HepG2 (cell line): ENCODE measurements at regions not wholly inside any gene's neighbourhood (a gene's known extent, or its start where the extent isn't known, plus 50 kb on each side); places are given as distances from the start of the nearest gene placed in this dataset.

ENCODE experiments used
- ARNT2 ChIP-seq: sonication (generic); formaldehyde crosslinking; IDR thresholded peaks from 2 replicates; pipeline ENCODE4 v1.8.0; 2022; ENCODE audit warnings: mild to moderate bottlenecking, low read depth, missing genetic modification reagents, moderate library complexity
- ZHX2 ChIP-seq, 2 experiments: sonication (generic) in 1 of 2; formaldehyde crosslinking in 1 of 2; IDR thresholded peaks; 2 replicates each; pipeline versions ENCODE4 v1.6.1 to v1.9.0; 2014 to 2022; ENCODE audit warnings: antibody characterized with exemption in 1 of 2, borderline replicate concordance in 1 of 2, inconsistent platforms in 1 of 2, low read depth in 1 of 2, missing genetic modification reagents in 1 of 2
- ZMAT3 ChIP-seq: sonication (generic); formaldehyde crosslinking; conservative IDR thresholded peaks from 2 replicates; pipeline ENCODE4 v1.7.0; 2021; ENCODE audit warnings: missing genetic modification reagents
- ZNF263 ChIP-seq: sonication (generic); formaldehyde crosslinking; IDR thresholded peaks from 2 replicates; pipeline ENCODE4 v1.4.0; 2020; ENCODE audit warnings: missing genetic modification reagents
- ZNF761 ChIP-seq: sonication (generic); formaldehyde crosslinking; conservative IDR thresholded peaks from 2 replicates; pipeline ENCODE4 v1.4.0; 2020; ENCODE audit warnings: mild to moderate bottlenecking, missing genetic modification reagents
- TF ChIP-seq, protein P1 (sequence below): IDR thresholded peaks from 2 replicates; pipeline ENCODE4 v1.6.1; 2016; ENCODE audit warnings: low read depth

- TF ChIP-seq ZNF761 (CRISPR knock-in tag) = no peak
- no peak for TF ChIP-seq ZMAT3 (CRISPR knock-in tag)
- no peak for TF ChIP-seq ZNF263 (CRISPR knock-in tag)
- no peak for TF ChIP-seq ARNT2 (CRISPR knock-in tag)
- TF ChIP-seq, protein P1, sequence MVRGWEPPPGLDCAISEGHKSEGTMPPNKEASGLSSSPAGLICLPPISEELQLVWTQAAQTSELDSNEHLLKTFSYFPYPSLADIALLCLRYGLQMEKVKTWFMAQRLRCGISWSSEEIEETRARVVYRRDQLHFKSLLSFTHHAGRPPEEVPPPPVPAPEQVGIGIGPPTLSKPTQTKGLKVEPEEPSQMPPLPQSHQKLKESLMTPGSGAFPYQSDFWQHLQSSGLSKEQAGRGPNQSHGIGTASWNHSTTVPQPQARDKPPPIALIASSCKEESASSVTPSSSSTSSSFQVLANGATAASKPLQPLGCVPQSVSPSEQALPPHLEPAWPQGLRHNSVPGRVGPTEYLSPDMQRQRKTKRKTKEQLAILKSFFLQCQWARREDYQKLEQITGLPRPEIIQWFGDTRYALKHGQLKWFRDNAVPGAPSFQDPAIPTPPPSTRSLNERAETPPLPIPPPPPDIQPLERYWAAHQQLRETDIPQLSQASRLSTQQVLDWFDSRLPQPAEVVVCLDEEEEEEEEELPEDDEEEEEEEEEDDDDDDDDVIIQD (CRISPR knock-in tag) = no peak
- no peak for TF ChIP-seq ZHX2 (IDR thresholded peaks at IDR 0.05; ENCODE audit: low read depth)
- no peak for TF ChIP-seq ZHX2 (CRISPR knock-in tag; IDR thresholded peaks at IDR 0.05; ENCODE audit: borderline replicate concordance)
Measured at GRCh38 chr4:4787421-4787820, 72.0 kb upstream of the MSX1 start (continued).
